ENCODE measurements at regions not wholly inside any gene's neighbourhood (a gene's known extent, or its start where the extent isn't known, plus 50 kb on each side); places are given as distances from the start of the nearest gene placed in this dataset.
A peak's percentile ranks its signal among the peaks of the same experiment; 100 is the strongest.

GRCh38 chr9:88326936-88327335 is 61.3 kb upstream of the SPIN1 start:
- ATAC-seq = no peak
- H3K4me1 Mint-ChIP-seq = no peaks in the 10 kb centered on the region
- no peak overlapping the region for H3K27ac Mint-ChIP-seq
- peaks cover 3% of the 10 kb centered on the region for H3K9me3 Mint-ChIP-seq
- H3K36me3 Mint-ChIP-seq = no peaks in the 10 kb centered on the region
- peaks cover 36% of the 10 kb centered on the region for H3K27me3 Mint-ChIP-seq
- no peak overlapping the region for H3K4me3 Mint-ChIP-seq

- Mint-ChIP-seq H3K36me3 (no peaks in the 10 kb centered on the region), H3K27ac (no peak overlapping the region), H3K27me3 (peaks cover 36% of the 10 kb centered on the region), H3K9me3 (peaks cover 3% of the 10 kb centered on the region), H3K4me1 (no peaks in the 10 kb centered on the region), H3K4me3 (no peak overlapping the region)
- no peak for ATAC-seq
Observed at GRCh38 chr9:88326015-88326414, 62.2 kb upstream of the SPIN1 start.

GRCh38 chr9:88322906-88323566 is 65.2 kb upstream of the SPIN1 start:
- H3K4me1 Mint-ChIP-seq = no peaks in the 10 kb centered on the region
- H3K4me3 Mint-ChIP-seq = no peak overlapping the region

GRCh38 chr9:88321764-88322163 is 66.5 kb upstream of the SPIN1 start:
- Mint-ChIP-seq H3K27me3 (peaks cover 31% of the 10 kb centered on the region), H3K4me3 (no peak overlapping the region), H3K9me3 (no peaks in the 10 kb centered on the region), H3K4me1 (no peaks in the 10 kb centered on the region), H3K36me3 (no peaks in the 10 kb centered on the region), H3K27ac (no peak overlapping the region)
- no peak for ATAC-seq

More at GRCh38 chr9:88322906-88323566, 65.2 kb upstream of the SPIN1 start:
- ATAC-seq = no peak
- Mint-ChIP-seq H3K9me3 (no peaks in the 10 kb centered on the region), H3K36me3 (no peaks in the 10 kb centered on the region), H3K27me3 (peaks cover 36% of the 10 kb centered on the region), H3K27ac (no peak overlapping the region)

- no peak overlapping the region for H3K27ac Mint-ChIP-seq
- no peak for ATAC-seq
- H3K4me3 Mint-ChIP-seq = no peak overlapping the region
- no peaks in the 10 kb centered on the region for H3K9me3 Mint-ChIP-seq
- H3K27me3 Mint-ChIP-seq = peaks cover 24% of the 10 kb centered on the region
- H3K4me1 Mint-ChIP-seq = no peaks in the 10 kb centered on the region
- no peaks in the 10 kb centered on the region for H3K36me3 Mint-ChIP-seq
Observed at GRCh38 chr9:88320748-88321415, 67.4 kb upstream of the SPIN1 start.

- no peak for ATAC-seq
- no peak overlapping the region for H3K4me3 Mint-ChIP-seq
- no peaks in the 10 kb centered on the region for H3K9me3 Mint-ChIP-seq
- H3K27me3 Mint-ChIP-seq = peaks cover 17% of the 10 kb centered on the region
- H3K36me3 Mint-ChIP-seq = no peaks in the 10 kb centered on the region
- no peak overlapping the region for H3K27ac Mint-ChIP-seq
- no peaks in the 10 kb centered on the region for H3K4me1 Mint-ChIP-seq
Observed at GRCh38 chr9:88319936-88320747, 68.1 kb upstream of the SPIN1 start.

GRCh38 chr9:88313364-88314220 is 74.7 kb upstream of the SPIN1 start:
- no peaks in the 10 kb centered on the region for H3K36me3 Mint-ChIP-seq
- H3K9me3 Mint-ChIP-seq = no peaks in the 10 kb centered on the region
- H3K4me1 Mint-ChIP-seq = no peaks in the 10 kb centered on the region
- no peak overlapping the region for H3K4me3 Mint-ChIP-seq
- H3K27me3 Mint-ChIP-seq = peaks cover 25% of the 10 kb centered on the region
- H3K27ac Mint-ChIP-seq = no peak overlapping the region
- no peak for ATAC-seq

GRCh38 chr9:88312517-88313103 is 75.6 kb upstream of the SPIN1 start:
- H3K27ac Mint-ChIP-seq = peak overlapping the region; percentile 3
- no peaks in the 10 kb centered on the region for H3K4me1 Mint-ChIP-seq
- H3K36me3 Mint-ChIP-seq = no peaks in the 10 kb centered on the region
- peaks cover 34% of the 10 kb centered on the region for H3K27me3 Mint-ChIP-seq
- peak; percentile 67 for ATAC-seq
- H3K9me3 Mint-ChIP-seq = no peaks in the 10 kb centered on the region
- H3K4me3 Mint-ChIP-seq = no peak overlapping the region

- peak; percentile 64 for ATAC-seq
- H3K4me1 Mint-ChIP-seq = no peaks in the 10 kb centered on the region
- H3K27me3 Mint-ChIP-seq = peaks cover 40% of the 10 kb centered on the region
- H3K27ac Mint-ChIP-seq = peak overlapping the region; percentile 3
- no peak overlapping the region for H3K4me3 Mint-ChIP-seq
- H3K36me3 Mint-ChIP-seq = no peaks in the 10 kb centered on the region
- no peaks in the 10 kb centered on the region for H3K9me3 Mint-ChIP-seq
Observed at GRCh38 chr9:88312045-88312444, 76.2 kb upstream of the SPIN1 start.

GRCh38 chr9:88310310-88310980 is 77.8 kb upstream of the SPIN1 start:
- Mint-ChIP-seq H3K36me3 (no peaks in the 10 kb centered on the region), H3K4me3 (no peak overlapping the region), H3K4me1 (no peaks in the 10 kb centered on the region), H3K27ac (no peak overlapping the region), H3K9me3 (no peaks in the 10 kb centered on the region), H3K27me3 (peaks cover 55% of the 10 kb centered on the region)
- no peak for ATAC-seq

GRCh38 chr9:88308831-88309560 is 79.2 kb upstream of the SPIN1 start:
- Mint-ChIP-seq H3K27me3 (peaks cover 63% of the 10 kb centered on the region), H3K9me3 (no peaks in the 10 kb centered on the region), H3K4me1 (no peaks in the 10 kb centered on the region), H3K4me3 (no peak overlapping the region), H3K36me3 (no peaks in the 10 kb centered on the region), H3K27ac (no peak overlapping the region)
- ATAC-seq = no peak

GRCh38 chr9:88307136-88307535 is 81.1 kb upstream of the SPIN1 start:
- H3K4me3 Mint-ChIP-seq = no peak overlapping the region
- H3K9me3 Mint-ChIP-seq = no peaks in the 10 kb centered on the region
- peaks cover 75% of the 10 kb centered on the region for H3K27me3 Mint-ChIP-seq
- H3K36me3 Mint-ChIP-seq = no peaks in the 10 kb centered on the region
- no peak for ATAC-seq
- peaks cover 6% of the 10 kb centered on the region for H3K4me1 Mint-ChIP-seq
- no peak overlapping the region for H3K27ac Mint-ChIP-seq

GRCh38 chr9:88303721-88304451 is 84.4 kb upstream of the SPIN1 start:
- Mint-ChIP-seq H3K36me3 (no peaks in the 10 kb centered on the region), H3K4me1 (peaks cover 6% of the 10 kb centered on the region), H3K27me3 (peaks cover 53% of the 10 kb centered on the region), H3K9me3 (no peaks in the 10 kb centered on the region), H3K4me3 (no peak overlapping the region), H3K27ac (no peak overlapping the region)
- ATAC-seq = peak; percentile 84
